ENCODE measurements at regions not wholly inside any gene's neighbourhood (a gene's known extent, or its start where the extent isn't known, plus 50 kb on each side); places are given as distances from the start of the nearest gene placed in this dataset.
"Not testable (repeated sequence)": the region's sequence is repeated elsewhere in the genome, so short reads cannot be mapped to it uniquely, and the experiment has no call there.

- no peak for DNase-seq
These were observed 606.6 kb downstream of the MAFB start for GRCh38 chr20:40082436-40082835.

DNA sequence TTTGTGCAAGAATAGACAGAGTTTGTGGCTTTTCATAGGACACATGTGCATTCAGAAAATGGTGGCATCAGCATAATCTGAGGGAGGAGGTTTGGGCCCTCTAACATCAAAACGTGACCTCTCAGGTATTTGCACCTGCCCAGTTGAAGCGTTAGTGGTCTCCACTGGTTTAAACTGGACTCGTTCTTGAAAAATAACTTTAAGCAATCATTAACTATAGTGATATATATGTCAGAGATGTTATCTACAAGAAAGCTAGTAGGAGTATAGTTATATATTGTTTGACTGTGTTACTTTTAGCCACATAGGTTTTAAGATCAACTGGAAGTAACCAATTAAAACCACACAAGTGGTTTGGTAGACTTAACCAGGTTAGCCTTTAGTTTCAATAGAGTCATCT lies 607.4 kb downstream of the MAFB start:
- DNase-seq = no peak

- DNase-seq = peak in 1 of 58 donors; percentile 1
These were observed 608.9 kb downstream of the MAFB start for GRCh38 chr20:40080041-40080652.

DNA sequence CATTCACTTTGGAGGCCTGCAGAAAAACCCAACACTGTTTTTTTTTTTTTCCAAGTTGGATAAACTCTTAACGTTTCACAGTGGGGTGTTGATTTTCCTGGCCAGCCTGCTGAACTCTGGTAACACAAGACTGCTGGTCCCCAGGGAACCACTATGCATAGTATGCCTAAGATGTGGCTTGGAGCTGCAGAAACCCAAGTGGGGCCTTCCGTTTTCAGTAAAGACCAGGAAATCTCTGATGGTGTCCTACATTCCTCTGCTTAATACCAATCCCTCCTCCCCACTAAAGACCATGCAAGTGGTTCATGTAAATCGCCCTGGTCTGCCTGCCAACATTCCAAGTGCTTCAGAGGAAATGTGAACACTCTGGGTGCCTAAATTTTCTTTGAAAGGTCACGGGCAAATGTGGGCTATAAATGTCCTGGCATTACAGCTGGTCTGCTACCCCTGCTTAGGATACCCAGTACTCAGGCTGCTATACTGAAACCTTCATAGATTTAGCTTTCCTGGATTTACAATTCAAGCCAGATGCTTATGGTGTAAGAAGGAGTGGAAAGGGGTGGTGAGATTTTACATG lies 615.4 kb downstream of the MAFB start:
- no peak for DNase-seq

GRCh38 chr20:40072907-40073306 lies 616.1 kb downstream of the MAFB start:
- no peak for DNase-seq

GRCh38 chr20:40056171-40056570 lies 632.9 kb downstream of the MAFB start:
- DNase-seq = no peak

DNA sequence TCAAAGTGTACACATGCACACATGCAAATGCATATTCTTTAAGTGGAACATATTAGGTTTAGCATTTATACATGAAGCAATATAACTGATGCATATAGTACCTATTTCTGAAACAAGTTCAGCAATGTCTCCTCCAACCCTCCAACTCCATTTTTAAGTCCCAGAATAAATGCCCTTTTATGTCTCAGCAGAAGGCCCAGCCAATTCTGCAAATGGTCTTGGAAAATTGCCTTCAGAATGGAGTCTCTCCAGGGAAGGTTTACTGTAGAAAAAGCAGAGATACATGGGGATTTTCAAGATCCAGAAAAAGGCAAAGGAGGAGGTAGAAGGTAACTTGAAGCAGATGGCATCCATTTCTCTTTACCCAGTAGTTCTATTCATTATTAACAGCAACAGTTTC lies 633.3 kb downstream of the MAFB start:
- no peak for DNase-seq

DNA sequence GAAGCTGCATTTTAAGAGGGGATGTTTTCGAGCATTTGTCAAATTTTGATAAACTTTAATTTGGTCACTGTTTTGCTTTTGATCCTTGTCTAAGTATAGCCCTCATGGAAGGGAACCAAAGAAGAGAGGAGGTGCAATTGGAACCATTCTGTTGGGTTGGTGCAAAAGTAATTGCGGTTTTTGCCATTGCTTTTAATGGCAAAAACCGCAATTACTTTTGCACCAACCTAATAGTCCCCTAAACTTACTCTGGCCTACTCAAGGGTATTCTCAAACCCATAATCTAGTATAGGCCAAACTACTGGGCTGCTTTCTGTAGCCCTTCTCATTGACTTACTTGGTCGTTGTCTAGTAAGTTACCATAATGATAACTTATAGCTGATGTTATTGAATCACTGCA lies 634.7 kb downstream of the MAFB start:
- DNase-seq = no peak

DNA sequence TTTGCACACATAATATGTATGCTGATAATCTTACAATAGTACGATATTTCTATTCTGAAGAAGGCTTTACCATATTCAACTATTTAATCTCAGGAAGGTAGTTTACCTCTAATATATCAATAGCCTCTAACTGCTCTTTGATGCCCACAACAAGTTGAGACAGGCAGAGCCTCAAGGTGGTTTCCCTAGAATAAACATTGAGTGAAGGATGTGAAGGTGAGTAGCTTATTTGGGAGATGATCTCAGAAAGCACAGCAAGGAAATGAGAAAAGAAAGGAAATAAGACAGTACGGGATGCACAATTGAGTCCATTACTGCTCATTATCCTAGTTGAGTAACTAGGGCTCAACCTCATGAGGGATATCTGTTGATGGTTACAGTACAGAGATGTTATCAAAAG lies 638.4 kb downstream of the MAFB start:
- DNase-seq = no peak

DNA sequence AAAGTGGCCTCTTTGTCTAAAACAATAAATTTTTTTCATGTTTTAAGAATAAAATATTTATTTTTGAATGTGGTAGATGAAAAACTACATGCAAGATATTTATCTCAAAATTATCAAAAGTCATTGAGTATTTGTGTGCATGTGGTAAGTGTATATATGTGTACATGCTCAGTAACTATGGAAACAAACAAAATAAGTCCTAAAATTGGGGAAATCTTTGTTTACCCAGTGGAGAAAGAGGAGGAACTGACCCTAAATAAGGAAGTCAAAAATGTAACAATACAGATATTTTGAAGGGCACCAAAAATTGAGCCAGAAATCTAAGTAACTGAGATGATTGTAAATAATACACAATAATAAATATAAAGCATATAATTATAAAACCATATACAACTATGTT lies 639.2 kb downstream of the MAFB start:
- no peak for DNase-seq

DNA sequence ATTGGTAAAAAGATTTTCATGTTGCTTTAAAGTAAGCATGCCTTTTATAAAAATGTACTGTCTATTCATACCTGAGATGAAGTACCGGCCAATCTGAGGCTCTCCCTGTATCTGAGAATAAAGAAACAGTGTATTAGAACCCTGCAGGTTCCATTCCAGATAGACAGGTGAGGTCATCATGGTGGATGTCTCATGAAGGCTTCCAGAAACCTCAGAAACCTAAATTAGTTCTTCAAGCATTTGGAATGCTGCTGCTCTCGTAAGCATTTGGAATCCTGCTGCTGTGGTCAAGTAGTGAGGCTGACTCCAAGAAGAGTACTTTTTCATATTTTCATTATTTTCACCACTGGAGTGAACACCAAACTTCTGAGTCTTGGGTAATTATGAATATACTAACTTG lies 642.3 kb downstream of the MAFB start:
- no peak for DNase-seq

- no peak for DNase-seq
These were observed 651.5 kb downstream of the MAFB start for GRCh38 chr20:40037511-40037910.

DNA sequence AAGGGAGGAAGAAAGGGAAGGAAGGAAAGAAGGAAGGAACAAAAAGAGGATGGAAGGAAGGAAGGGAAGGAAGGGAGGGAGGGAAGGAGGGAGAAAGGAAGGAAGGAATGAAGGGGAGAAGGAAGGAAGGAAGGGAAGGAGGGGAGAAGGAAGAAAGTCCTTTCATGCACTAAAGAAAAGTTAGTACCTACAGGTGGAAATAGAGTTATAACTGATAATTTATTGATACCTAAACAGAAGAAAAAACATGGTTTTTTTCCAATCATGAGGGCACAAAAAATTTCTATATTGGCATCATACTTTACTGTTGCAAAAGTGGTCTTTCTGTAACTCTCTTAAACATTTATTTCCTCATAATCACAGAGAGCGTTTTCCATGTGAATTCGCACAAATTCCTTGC lies 659.4 kb downstream of the MAFB start:
- DNase-seq = no peak

GRCh38 chr20:40019510-40019909 lies 669.5 kb downstream of the MAFB start:
- DNase-seq = no peak

GRCh38 chr20:40017765-40018164 lies 671.3 kb downstream of the MAFB start:
- DNase-seq = no peak

DNA sequence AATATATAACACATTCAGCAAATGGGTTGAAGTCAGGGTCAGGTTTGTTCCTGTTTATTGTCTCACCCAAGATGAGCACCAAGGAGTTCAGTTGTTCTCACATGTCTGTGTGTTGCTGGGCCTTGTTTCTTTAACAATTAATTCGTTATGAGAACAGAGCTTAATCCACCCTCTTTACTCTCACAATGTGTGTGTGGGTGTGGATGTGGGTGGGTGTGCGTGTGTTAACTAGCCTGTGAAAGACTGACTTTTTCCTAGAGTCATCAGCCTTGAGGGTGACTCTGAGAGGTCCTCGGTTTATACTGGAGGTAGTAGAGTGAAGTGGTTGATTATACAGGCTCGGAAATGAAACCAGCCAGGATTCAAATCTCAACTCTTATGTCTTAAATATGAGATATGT lies 672.1 kb downstream of the MAFB start:
- no peak for DNase-seq

GRCh38 chr20:40016392-40016791 lies 672.6 kb downstream of the MAFB start:
- DNase-seq = no peak

DNA sequence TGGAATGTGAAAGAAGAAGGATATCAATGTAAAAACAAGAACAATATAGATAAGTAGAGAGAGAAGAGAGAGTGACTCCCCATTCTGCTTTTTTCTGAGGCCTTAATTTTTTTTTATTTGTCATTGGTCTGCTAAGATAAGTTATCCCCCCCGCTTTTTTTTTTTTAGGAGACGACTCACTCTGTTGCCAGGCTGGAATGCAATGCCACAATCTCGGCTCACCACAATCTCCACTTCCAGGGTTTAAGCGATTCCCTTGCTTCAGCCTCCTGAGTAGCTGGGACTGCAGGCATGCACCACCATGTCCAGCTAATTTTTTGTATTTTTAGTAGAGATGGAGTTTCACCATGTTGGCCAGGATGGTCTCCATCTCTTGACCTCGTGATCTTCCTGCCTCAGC lies 677.0 kb downstream of the MAFB start:
- DNase-seq = not testable (repeated sequence)

DNA sequence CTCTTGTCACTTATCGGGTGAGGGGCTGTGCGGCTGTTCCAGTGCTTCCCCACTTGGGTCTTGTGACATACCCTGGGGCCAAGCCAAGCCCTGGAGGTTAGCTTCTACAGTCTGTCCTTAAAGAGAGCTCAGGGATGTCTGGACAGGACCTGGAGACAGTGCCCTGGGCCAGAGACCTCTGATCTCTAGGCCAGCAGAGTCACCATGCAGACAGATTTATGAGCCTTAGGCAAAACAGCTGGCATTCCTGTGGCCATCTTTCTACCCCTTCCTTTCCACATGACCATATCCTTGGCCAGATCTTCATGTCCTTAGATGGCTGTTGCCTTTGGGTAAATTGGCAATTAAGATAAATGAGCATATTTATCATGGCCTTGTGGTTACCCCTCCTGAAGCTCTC lies 678.6 kb downstream of the MAFB start:
- DNase-seq = no peak

GRCh38 chr20:40009542-40009941 lies 679.5 kb downstream of the MAFB start:
- no peak for DNase-seq

- no peak for DNase-seq
These were observed 680.9 kb downstream of the MAFB start for GRCh38 chr20:40008177-40008576.

GRCh38 chr20:40006168-40006860 lies 682.7 kb downstream of the MAFB start:
- DNase-seq = no peak

- DNase-seq = not testable (repeated sequence)
These were observed 684.9 kb downstream of the MAFB start for GRCh38 chr20:40004092-40004491.
